Endothelial cell (in vitro differentiated cells): ENCODE measurements at regions not wholly inside any gene's neighbourhood (a gene's known extent, or its start where the extent isn't known, plus 50 kb on each side); places are given as distances from the start of the nearest gene placed in this dataset.

Experiments used
- DNase-seq: peaks from one replicate; pipeline ENCODE4 v3.0.0; 2021; ENCODE audit warnings: low spot score
- H3K27ac Mint-ChIP-seq: one replicate; pipeline ENCODE4 v1.8.0; 2021; ENCODE audit warnings: mixed read lengths, inconsistent platforms; ENCODE audit not compliant: unreplicated experiment
- H3K27me3 Mint-ChIP-seq: one replicate; pipeline ENCODE4 v1.8.0; 2021; ENCODE audit warnings: mild to moderate bottlenecking, moderate library complexity, mixed read lengths, inconsistent platforms; ENCODE audit not compliant: unreplicated experiment
- H3K36me3 Mint-ChIP-seq: one replicate; pipeline ENCODE4 v1.8.0; 2021; ENCODE audit warnings: mild to moderate bottlenecking, low read depth, mixed read lengths, inconsistent platforms; ENCODE audit not compliant: unreplicated experiment
- H3K4me1 Mint-ChIP-seq: one replicate; pipeline ENCODE4 v1.8.0; 2021; ENCODE audit warnings: mild to moderate bottlenecking, mixed read lengths, inconsistent platforms; ENCODE audit not compliant: unreplicated experiment
- H3K4me3 Mint-ChIP-seq: one replicate; pipeline ENCODE4 v1.8.0; 2021; ENCODE audit warnings: mild to moderate bottlenecking, mixed read lengths, inconsistent platforms; ENCODE audit not compliant: unreplicated experiment
- H3K9me3 Mint-ChIP-seq: one replicate; pipeline ENCODE4 v1.8.0; 2021; ENCODE audit warnings: mixed read lengths, inconsistent platforms; ENCODE audit not compliant: unreplicated experiment
- TF ChIP-seq, protein P1 (sequence below): fragments of 200-600 bp; sonication (generic); IDR thresholded peaks from one replicate; pipeline ENCODE4 v1.5.0; 2021; ENCODE audit warnings: antibody characterized with exemption; ENCODE audit not compliant: unreplicated experiment

DNA sequence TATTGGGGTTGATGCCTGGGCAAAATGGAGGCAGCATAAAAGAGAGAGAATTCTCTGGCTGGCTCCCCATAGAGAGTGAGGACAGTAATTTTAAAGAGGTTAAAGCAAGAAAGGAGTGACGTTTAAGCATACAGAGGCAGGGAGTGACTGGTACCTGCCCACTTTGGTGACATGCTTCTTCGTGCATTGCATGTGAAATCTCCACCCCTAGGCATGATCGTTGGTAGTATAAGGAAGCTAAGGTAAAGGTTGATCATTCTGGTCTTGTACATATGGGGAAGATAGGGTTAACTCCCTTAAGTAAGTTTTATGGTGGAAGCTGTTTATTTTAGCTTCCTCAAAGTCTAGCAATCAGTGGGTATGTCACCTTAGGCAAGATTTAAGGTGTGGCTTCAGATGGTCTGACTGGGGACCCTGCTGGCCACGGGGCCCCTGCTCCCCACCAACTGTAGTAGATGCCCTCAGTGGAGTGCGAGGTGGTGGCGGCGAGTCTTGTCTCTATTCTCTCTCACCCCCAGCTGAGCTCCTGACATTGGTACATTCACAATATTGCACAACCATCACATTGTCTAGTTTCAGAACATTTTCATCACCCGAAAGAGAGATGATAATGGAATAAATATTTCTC lies 797.5 kb upstream of the SPRY2 start:
- no peak overlapping the region for H3K4me3 Mint-ChIP-seq
- TF ChIP-seq, protein P1, sequence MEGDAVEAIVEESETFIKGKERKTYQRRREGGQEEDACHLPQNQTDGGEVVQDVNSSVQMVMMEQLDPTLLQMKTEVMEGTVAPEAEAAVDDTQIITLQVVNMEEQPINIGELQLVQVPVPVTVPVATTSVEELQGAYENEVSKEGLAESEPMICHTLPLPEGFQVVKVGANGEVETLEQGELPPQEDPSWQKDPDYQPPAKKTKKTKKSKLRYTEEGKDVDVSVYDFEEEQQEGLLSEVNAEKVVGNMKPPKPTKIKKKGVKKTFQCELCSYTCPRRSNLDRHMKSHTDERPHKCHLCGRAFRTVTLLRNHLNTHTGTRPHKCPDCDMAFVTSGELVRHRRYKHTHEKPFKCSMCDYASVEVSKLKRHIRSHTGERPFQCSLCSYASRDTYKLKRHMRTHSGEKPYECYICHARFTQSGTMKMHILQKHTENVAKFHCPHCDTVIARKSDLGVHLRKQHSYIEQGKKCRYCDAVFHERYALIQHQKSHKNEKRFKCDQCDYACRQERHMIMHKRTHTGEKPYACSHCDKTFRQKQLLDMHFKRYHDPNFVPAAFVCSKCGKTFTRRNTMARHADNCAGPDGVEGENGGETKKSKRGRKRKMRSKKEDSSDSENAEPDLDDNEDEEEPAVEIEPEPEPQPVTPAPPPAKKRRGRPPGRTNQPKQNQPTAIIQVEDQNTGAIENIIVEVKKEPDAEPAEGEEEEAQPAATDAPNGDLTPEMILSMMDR: no peak
- no peaks in the 10 kb centered on the region for H3K36me3 Mint-ChIP-seq
- DNase-seq: no peak
- H3K9me3 Mint-ChIP-seq: no peaks in the 10 kb centered on the region
- H3K27me3 Mint-ChIP-seq: peaks cover 4% of the 10 kb centered on the region
- H3K4me1 Mint-ChIP-seq: peaks cover 5% of the 10 kb centered on the region
- no peak overlapping the region for H3K27ac Mint-ChIP-seq

DNA sequence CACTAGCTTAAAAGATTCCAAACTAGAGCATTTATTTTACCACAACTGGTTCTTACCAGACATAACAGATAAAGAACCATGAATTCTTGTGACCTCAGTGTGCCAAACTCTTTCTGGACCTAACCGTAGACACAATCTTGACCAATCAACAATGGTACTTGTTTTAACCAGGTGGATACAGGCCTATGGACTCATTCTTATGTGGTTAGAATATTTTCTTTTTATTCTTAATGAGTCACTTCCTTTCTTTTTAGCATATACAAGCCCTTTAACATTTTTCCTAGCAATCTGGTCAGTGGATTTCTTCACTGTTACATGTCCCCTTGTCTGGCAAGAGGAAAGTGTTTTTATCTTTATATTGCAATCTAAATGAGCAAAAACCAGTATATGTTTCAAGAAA lies 792.1 kb upstream of the SPRY2 start:
- Mint-ChIP-seq H3K27me3 (no peaks in the 10 kb centered on the region), H3K36me3 (no peaks in the 10 kb centered on the region), H3K27ac (no peak overlapping the region), H3K9me3 (no peaks in the 10 kb centered on the region), H3K4me3 (no peak overlapping the region), H3K4me1 (no peaks in the 10 kb centered on the region)
- TF ChIP-seq, protein P1: no peak
- DNase-seq: no peak

DNA sequence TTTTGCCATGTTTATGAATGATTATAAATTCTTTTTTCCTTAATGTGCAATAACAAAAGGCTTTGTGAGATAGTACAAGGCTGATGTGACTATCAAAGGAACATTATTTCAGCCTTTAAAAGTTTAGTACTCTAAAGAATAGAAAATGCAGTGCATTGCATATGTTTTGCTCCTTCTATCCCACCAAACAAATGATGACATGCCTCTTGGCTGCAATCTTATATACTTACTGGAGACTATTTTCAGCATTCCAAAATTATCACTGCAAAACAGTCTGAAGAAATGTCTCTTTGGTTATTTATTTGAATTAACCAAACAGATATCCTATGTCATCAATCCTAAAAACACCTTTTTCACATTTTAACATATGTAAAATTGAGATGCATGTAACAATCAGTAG lies 776.5 kb upstream of the SPRY2 start:
- DNase-seq: no peak
- Mint-ChIP-seq H3K27me3 (no peaks in the 10 kb centered on the region), H3K4me1 (no peaks in the 10 kb centered on the region), H3K4me3 (no peak overlapping the region), H3K27ac (no peak overlapping the region), H3K36me3 (no peaks in the 10 kb centered on the region), H3K9me3 (no peaks in the 10 kb centered on the region)
- TF ChIP-seq, protein P1: no peak

DNA sequence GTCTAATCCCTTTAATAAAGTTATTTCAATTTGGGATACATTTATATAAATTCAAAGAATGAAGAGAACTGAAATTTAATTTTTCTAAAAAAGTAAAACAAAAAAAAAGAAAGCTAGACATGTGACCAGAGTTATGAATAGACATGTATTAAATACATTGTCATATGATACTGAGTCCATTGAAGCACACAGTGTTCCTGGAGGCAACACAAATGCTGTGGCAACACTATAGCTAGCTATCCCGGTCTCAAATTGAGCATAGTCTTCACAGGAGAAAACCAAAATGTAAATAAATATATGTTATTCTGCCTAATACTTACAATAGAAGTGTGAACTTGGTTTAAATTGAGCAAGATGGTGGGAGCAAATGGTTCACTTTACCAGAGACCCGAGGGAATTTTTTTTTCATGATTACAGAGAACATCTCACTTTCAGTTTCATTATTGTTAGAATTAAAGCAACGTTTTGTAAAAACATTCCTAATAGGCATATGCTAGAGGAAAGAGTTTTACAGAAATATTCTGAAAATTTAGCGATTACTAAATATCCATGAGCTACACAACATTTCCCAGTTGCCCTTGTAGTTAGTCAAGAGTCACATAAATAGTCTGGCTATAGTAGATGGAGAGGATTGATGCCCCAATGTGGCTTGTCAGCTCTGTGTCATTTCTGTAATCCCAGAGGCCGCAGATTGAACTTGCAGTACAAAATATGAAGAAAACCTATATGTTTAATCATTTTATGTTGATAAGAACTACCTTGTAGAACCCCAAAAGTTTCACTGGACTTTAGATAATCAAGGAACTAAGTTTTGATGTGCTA lies 775.7 kb upstream of the SPRY2 start:
- Mint-ChIP-seq H3K4me1 (no peaks in the 10 kb centered on the region), H3K4me3 (no peak overlapping the region), H3K27ac (no peak overlapping the region), H3K9me3 (no peaks in the 10 kb centered on the region), H3K27me3 (no peaks in the 10 kb centered on the region), H3K36me3 (no peaks in the 10 kb centered on the region)
- TF ChIP-seq, protein P1: no peak
- DNase-seq: no peak

DNA sequence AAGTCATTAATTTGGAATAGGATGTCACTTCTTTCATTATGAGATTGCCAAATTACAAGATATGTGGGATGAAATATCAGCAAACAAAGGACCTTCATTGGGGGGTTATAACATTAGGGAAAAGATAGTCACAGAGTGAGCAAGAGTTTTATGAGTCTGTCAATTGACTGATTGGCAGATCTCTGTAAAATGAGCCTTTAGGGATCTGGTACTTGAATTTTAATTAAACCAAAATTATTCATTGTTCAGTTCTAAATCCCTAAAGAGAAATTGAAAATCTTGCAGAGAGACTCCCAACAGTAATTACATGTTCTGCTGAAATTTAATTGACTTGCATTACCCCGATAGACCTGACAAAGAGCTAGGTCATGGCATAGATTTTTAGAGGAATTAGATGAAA lies 768.1 kb upstream of the SPRY2 start:
- Mint-ChIP-seq H3K9me3 (no peaks in the 10 kb centered on the region), H3K4me1 (no peaks in the 10 kb centered on the region), H3K27me3 (no peaks in the 10 kb centered on the region), H3K36me3 (no peaks in the 10 kb centered on the region), H3K4me3 (no peak overlapping the region), H3K27ac (no peak overlapping the region)
- DNase-seq: no peak
- TF ChIP-seq, protein P1: no peak
